ENCODE measurements at regions not wholly inside any gene's neighbourhood (a gene's known extent, or its start where the extent isn't known, plus 50 kb on each side); places are given as distances from the start of the nearest gene placed in this dataset.

DNA sequence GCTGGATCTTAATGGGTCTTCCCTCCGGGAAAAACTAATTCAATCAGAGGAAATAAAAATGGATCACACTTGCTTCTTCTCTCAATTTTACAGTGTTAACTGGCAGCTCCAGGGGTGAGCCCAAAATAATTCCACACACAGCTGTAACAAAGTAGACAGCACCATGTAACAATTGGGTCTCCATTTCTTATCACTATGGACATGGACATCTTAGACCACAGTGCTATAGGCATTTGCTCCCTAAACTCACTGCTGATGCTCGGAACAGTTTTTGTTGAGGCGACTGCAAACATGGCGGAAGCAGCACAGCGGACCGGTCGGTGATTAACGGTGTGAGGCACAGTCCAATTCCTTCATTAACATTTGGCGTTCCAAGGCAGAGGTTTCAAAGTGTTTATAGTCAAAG lies 144.7 kb upstream of the NCK2 start:
- DNase-seq, result no peak
- H3K9me3 ChIP-seq (replicated peaks), result no peaks in the 10 kb centered on the region
- H3K27me3 ChIP-seq (ENCODE audit: low read depth), result no peaks in the 10 kb centered on the region
- H3K4me1 ChIP-seq, result peaks cover 19% of the 10 kb centered on the region
- no peak overlapping the region for H3K4me3 ChIP-seq
- intact Hi-C loops (cut with micrococcal nuclease), result no loop called here
- no peak overlapping the region for H3K27ac ChIP-seq (replicated peaks)
- H3K36me3 ChIP-seq, result no peaks in the 10 kb centered on the region
- TF ChIP-seq, protein P1, sequence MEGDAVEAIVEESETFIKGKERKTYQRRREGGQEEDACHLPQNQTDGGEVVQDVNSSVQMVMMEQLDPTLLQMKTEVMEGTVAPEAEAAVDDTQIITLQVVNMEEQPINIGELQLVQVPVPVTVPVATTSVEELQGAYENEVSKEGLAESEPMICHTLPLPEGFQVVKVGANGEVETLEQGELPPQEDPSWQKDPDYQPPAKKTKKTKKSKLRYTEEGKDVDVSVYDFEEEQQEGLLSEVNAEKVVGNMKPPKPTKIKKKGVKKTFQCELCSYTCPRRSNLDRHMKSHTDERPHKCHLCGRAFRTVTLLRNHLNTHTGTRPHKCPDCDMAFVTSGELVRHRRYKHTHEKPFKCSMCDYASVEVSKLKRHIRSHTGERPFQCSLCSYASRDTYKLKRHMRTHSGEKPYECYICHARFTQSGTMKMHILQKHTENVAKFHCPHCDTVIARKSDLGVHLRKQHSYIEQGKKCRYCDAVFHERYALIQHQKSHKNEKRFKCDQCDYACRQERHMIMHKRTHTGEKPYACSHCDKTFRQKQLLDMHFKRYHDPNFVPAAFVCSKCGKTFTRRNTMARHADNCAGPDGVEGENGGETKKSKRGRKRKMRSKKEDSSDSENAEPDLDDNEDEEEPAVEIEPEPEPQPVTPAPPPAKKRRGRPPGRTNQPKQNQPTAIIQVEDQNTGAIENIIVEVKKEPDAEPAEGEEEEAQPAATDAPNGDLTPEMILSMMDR (IDR thresholded peaks at IDR 0.05; ENCODE audit: borderline replicate concordance), result no peak

- Histone ChIP-seq H3K36me3 (no peaks in the 10 kb centered on the region), H3K4me1 (peaks cover 10% of the 10 kb centered on the region), H3K27me3 (ENCODE audit: low read depth) (no peaks in the 10 kb centered on the region), H3K27ac (replicated peaks) (no peak overlapping the region), H3K9me3 (replicated peaks) (no peaks in the 10 kb centered on the region), H3K4me3 (no peak overlapping the region)
- TF ChIP-seq, protein P1 (IDR thresholded peaks at IDR 0.05; ENCODE audit: borderline replicate concordance), result no peak
- no peak for DNase-seq
- intact Hi-C loops (cut with micrococcal nuclease), result no loop called here
These were observed 145.6 kb upstream of the NCK2 start for GRCh38 chr2:105598829-105599698.

DNA sequence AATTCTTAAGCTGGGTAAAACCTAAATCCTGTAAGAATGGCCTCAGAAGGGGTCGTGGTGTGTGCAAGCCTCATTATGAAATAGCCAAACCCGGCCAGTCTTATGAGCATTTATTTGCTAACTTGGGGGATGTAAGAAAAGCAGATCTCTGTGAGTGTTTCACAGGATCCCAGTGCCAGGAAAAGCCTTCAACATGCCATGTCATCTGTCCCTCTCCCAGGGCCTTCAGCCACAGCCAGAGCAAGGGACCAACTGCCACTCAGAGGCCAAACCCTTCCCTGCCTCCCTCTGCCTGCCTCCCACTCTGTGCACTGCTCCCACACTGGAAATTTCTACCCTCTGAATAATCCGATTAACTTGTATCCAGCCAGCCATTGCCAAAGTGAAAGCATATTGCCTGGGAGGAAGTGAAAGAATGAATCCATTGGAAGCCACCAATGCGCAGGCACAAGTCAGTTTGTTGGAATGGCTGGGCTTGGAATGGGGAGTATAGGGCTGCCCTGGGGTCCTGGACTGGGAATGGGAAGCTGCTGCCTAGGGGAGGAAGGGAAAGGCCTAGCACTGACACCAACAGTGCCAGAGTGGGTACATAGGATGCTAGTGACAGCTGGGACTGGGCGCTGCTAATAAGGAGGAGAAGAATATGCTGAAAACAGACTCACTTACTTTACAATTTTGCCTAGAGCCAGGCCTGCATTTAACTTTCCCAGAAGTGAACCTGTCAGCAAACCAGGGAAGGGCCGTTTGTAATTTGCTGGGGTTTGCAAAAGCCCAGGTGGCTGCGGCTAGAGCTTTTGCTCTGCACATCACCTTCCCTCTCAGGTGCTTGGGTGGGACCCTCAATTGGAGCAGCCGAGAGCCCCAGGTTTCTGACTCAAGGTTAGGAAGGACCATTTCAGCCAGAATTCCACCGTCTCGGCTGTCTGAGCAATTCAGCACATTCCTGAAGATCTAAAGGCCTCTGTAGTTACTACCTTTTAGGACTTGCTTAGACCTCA lies 146.6 kb upstream of the NCK2 start:
- intact Hi-C loops (cut with micrococcal nuclease), result no loop called here
- no peak for DNase-seq
- no peaks in the 10 kb centered on the region for H3K27me3 ChIP-seq (ENCODE audit: low read depth)
- no peak overlapping the region for H3K4me3 ChIP-seq
- no peaks in the 10 kb centered on the region for H3K36me3 ChIP-seq
- TF ChIP-seq, protein P1 (IDR thresholded peaks at IDR 0.05; ENCODE audit: borderline replicate concordance), result no peak
- no peak overlapping the region for H3K27ac ChIP-seq (replicated peaks)
- peaks cover 9% of the 10 kb centered on the region for H3K4me1 ChIP-seq
- H3K9me3 ChIP-seq (replicated peaks), result no peaks in the 10 kb centered on the region

DNA sequence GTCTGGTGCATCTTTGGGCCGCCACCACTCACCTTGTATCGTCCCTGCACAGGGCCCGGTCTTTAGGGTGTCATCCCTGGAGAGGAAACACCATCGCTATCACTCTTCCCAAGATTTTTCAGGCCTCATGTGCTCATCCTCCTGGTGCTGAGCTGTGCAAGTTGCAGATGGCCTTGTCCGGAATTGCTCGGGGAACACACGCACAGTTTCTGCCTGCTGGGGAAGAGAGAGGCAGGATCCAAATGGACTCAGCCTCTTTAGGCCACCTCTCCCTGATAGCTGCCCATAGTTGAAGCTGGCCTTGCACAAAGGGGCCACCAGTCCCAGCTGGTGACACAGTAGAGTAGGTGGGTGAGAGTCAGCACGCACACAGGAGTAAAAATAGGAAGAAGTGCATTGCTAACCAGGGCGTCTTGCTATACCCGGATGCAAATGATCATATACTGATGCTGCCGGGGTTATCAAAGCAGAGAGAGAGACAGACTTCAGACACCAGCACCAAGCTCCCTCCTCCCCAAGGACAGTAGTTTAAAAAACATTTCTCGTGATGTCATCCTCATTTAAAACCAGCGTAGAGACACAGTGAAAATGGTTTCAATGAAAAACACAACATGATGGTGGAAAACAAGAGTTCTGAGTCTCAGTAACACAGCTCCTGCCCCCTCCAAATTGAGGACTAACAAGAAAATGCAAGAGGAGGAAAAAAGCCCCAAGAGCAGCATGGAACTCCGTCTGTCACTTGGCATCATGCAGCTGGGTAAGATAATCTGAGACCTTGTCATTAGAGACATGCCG lies 147.5 kb upstream of the NCK2 start:
- DNase-seq, result no peak
- TF ChIP-seq, protein P1 (IDR thresholded peaks at IDR 0.05; ENCODE audit: borderline replicate concordance), result no peak

GRCh38 chr2:105596411-105596921 lies 148.2 kb upstream of the NCK2 start:
- no peaks in the 10 kb centered on the region for H3K36me3 ChIP-seq
- TF ChIP-seq, protein P1 (IDR thresholded peaks at IDR 0.05; ENCODE audit: borderline replicate concordance), result no peak
- H3K27ac ChIP-seq (replicated peaks), result no peak overlapping the region
- H3K4me3 ChIP-seq, result no peak overlapping the region
- H3K27me3 ChIP-seq (ENCODE audit: low read depth), result no peaks in the 10 kb centered on the region
- no peaks in the 10 kb centered on the region for H3K9me3 ChIP-seq (replicated peaks)
- intact Hi-C loops (cut with micrococcal nuclease), result no loop called here
- no peak for DNase-seq
- peaks cover 17% of the 10 kb centered on the region for H3K4me1 ChIP-seq

More for the DNA sequence above, 147.5 kb upstream of the NCK2 start:
- Histone ChIP-seq H3K27ac (replicated peaks) (no peak overlapping the region), H3K36me3 (no peaks in the 10 kb centered on the region), H3K4me1 (peaks cover 15% of the 10 kb centered on the region), H3K27me3 (ENCODE audit: low read depth) (no peaks in the 10 kb centered on the region), H3K9me3 (replicated peaks) (no peaks in the 10 kb centered on the region), H3K4me3 (no peak overlapping the region)
- intact Hi-C loops (cut with micrococcal nuclease), result no loop called here
